Neural cell (in vitro differentiated cells): ENCODE measurements at regions not wholly inside any gene's neighbourhood (a gene's known extent, or its start where the extent isn't known, plus 50 kb on each side); places are given as distances from the start of the nearest gene placed in this dataset.

Experiments used
- EP300 ChIP-seq: fragments of 450-650 bp; conservative IDR thresholded peaks from 2 replicates; pipeline ENCODE4 v1.6.1; 2014; ENCODE audit warnings: antibody characterized with exemption, mild to moderate bottlenecking, moderate library complexity; ENCODE audit not compliant: poor library complexity, severe bottlenecking
- EZH2 ChIP-seq: fragments of 200-600, 300-800 bp; shearing (Covaris generic), sonication (generic); IDR thresholded peaks from 2 replicates; pipeline ENCODE4 v1.6.1; 2014; ENCODE audit warnings: antibody characterized with exemption, low read length, borderline replicate concordance, mild to moderate bottlenecking; ENCODE audit not compliant: insufficient read depth, poor library complexity, severe bottlenecking
- MXI1 ChIP-seq: fragments of 450-650 bp; conservative IDR thresholded peaks from 2 replicates; pipeline ENCODE4 v1.6.1; 2014; ENCODE audit warnings: antibody characterized with exemption, mild to moderate bottlenecking; ENCODE audit not compliant: poor library complexity, severe bottlenecking
- POLR2AphosphoS5 ChIP-seq: IDR thresholded peaks from 2 replicates; pipeline ENCODE4 v1.6.1; 2012
- RAD21 ChIP-seq: fragments of 450-650 bp; conservative IDR thresholded peaks from 2 replicates; pipeline ENCODE4 v1.6.1; 2014; ENCODE audit warnings: antibody characterized with exemption, mild to moderate bottlenecking, moderate library complexity
- TAF1 ChIP-seq: IDR thresholded peaks from 2 replicates; pipeline ENCODE4 v1.6.1; 2012; ENCODE audit warnings: low read depth
- TF ChIP-seq, protein P1 (sequence below): fragments of 450-650 bp; IDR thresholded peaks from 2 replicates; pipeline ENCODE4 v1.5.1; 2014; ENCODE audit warnings: antibody characterized with exemption, mild to moderate bottlenecking, moderate library complexity; ENCODE audit not compliant: poor library complexity, severe bottlenecking
- TF ChIP-seq, protein P2 (sequence below): IDR thresholded peaks from 2 replicates; pipeline ENCODE4 v1.6.1; 2012; ENCODE audit warnings: borderline replicate concordance

DNA sequence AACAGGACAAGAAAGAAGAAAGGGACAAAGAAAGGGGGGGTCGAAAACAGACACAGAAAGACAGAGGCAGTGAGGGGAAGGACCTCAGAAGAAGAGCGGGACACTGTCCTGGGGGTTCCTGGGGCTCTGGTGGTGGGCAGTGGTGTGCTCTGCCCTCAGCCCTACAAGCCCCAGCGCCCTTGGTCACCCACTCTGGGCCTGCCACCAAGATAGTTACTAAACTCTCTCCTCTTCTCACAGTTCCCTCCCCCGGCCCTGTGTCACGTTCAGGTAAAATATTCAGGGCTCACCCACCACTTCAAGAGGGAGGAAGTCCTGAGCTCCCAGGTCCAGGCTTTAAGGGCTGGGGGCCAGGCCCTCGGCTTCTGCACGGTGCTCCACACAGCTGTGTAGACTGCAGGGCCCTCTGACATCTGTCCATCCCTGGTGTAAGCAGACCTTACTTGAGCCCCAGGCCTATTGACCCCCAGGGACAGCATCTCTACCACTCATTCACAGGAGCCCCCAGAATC lies 87.4 kb downstream of the MRPL14 start:
- TF ChIP-seq, protein P1, sequence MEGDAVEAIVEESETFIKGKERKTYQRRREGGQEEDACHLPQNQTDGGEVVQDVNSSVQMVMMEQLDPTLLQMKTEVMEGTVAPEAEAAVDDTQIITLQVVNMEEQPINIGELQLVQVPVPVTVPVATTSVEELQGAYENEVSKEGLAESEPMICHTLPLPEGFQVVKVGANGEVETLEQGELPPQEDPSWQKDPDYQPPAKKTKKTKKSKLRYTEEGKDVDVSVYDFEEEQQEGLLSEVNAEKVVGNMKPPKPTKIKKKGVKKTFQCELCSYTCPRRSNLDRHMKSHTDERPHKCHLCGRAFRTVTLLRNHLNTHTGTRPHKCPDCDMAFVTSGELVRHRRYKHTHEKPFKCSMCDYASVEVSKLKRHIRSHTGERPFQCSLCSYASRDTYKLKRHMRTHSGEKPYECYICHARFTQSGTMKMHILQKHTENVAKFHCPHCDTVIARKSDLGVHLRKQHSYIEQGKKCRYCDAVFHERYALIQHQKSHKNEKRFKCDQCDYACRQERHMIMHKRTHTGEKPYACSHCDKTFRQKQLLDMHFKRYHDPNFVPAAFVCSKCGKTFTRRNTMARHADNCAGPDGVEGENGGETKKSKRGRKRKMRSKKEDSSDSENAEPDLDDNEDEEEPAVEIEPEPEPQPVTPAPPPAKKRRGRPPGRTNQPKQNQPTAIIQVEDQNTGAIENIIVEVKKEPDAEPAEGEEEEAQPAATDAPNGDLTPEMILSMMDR = no peak
- no peak for TF ChIP-seq TAF1
- TF ChIP-seq MXI1 = no peak
- TF ChIP-seq RAD21 = no peak
- TF ChIP-seq EZH2 = no peak
- TF ChIP-seq, protein P2, sequence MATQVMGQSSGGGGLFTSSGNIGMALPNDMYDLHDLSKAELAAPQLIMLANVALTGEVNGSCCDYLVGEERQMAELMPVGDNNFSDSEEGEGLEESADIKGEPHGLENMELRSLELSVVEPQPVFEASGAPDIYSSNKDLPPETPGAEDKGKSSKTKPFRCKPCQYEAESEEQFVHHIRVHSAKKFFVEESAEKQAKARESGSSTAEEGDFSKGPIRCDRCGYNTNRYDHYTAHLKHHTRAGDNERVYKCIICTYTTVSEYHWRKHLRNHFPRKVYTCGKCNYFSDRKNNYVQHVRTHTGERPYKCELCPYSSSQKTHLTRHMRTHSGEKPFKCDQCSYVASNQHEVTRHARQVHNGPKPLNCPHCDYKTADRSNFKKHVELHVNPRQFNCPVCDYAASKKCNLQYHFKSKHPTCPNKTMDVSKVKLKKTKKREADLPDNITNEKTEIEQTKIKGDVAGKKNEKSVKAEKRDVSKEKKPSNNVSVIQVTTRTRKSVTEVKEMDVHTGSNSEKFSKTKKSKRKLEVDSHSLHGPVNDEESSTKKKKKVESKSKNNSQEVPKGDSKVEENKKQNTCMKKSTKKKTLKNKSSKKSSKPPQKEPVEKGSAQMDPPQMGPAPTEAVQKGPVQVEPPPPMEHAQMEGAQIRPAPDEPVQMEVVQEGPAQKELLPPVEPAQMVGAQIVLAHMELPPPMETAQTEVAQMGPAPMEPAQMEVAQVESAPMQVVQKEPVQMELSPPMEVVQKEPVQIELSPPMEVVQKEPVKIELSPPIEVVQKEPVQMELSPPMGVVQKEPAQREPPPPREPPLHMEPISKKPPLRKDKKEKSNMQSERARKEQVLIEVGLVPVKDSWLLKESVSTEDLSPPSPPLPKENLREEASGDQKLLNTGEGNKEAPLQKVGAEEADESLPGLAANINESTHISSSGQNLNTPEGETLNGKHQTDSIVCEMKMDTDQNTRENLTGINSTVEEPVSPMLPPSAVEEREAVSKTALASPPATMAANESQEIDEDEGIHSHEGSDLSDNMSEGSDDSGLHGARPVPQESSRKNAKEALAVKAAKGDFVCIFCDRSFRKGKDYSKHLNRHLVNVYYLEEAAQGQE = no peak
- TF ChIP-seq POLR2AphosphoS5 = no peak
- TF ChIP-seq EP300 = no peak
